ENCODE measurements at regions not wholly inside any gene's neighbourhood (a gene's known extent, or its start where the extent isn't known, plus 50 kb on each side); places are given as distances from the start of the nearest gene placed in this dataset.
A peak's percentile ranks its signal among the peaks of the same experiment; 100 is the strongest.

DNA sequence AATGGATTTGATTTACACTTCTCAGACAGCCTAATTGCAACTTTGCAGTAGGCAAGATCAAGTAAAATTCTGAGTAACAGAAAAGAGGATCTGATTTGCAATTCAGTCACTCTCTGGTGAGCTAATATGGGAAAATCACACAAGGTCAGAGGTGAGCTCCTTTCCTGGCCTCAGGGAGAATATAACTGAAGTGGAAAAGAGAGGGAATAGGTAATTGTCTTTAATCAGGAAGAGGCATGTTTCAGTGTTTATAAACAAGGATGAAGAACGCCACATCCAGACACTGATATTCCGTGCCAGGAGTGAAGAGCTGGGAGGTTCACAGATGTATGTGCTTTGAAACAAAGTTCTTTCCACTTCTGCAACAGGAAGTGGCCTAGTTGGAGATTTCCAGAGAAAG is 127.1 kb downstream of the ETAA1 start:
- H3K79me2 ChIP-seq (ENCODE audit: control insufficient read depth, insufficient read depth, low read length), result no peaks in the 10 kb centered on the region
- TF ChIP-seq, protein P1, sequence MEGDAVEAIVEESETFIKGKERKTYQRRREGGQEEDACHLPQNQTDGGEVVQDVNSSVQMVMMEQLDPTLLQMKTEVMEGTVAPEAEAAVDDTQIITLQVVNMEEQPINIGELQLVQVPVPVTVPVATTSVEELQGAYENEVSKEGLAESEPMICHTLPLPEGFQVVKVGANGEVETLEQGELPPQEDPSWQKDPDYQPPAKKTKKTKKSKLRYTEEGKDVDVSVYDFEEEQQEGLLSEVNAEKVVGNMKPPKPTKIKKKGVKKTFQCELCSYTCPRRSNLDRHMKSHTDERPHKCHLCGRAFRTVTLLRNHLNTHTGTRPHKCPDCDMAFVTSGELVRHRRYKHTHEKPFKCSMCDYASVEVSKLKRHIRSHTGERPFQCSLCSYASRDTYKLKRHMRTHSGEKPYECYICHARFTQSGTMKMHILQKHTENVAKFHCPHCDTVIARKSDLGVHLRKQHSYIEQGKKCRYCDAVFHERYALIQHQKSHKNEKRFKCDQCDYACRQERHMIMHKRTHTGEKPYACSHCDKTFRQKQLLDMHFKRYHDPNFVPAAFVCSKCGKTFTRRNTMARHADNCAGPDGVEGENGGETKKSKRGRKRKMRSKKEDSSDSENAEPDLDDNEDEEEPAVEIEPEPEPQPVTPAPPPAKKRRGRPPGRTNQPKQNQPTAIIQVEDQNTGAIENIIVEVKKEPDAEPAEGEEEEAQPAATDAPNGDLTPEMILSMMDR (optimal IDR thresholded peaks at IDR 0.05 in 1 of 3, IDR thresholded peaks at IDR 0.05 in 1 of 3, conservative IDR thresholded peaks at IDR 0.05 in 1 of 3; ENCODE audit: extremely low read depth in 1 of 3, insufficient read depth in 2 of 3, low read length in 3 of 3), result no peak
- TF ChIP-seq EZH2 (IDR thresholded peaks at IDR 0.05; ENCODE audit: low read length), result no peak
- H3K9me3 ChIP-seq (ENCODE audit: control insufficient read depth, low read depth, low read length), result no peaks in the 10 kb centered on the region
- no peak overlapping the region for H3K27ac ChIP-seq (ENCODE audit: control insufficient read depth, insufficient read depth, low read length)
- H3K4me2 ChIP-seq (ENCODE audit: control insufficient read depth, extremely low read depth, insufficient read depth, low read depth, low read length), result no peak overlapping the region
- H2AFZ ChIP-seq (ENCODE audit: control insufficient read depth, low read length), result peak overlapping the region; percentile 16
- H3K9ac ChIP-seq (ENCODE audit: control insufficient read depth, extremely low read depth, insufficient read depth, low read length), result no peak overlapping the region
- no peaks in the 10 kb centered on the region for H3K36me3 ChIP-seq (ENCODE audit: control insufficient read depth in 2 of 2, extremely low read depth in 1 of 2, insufficient read depth in 2 of 2, low read length in 2 of 2)
- no peaks in the 10 kb centered on the region for H4K20me1 ChIP-seq (ENCODE audit: control insufficient read depth, extremely low read depth, insufficient read depth, low read length)
- peaks cover 3% of the 10 kb centered on the region for H3K4me1 ChIP-seq (ENCODE audit: control insufficient read depth, extremely low read depth, insufficient read depth, low read length)
- H3K27me3 ChIP-seq (ENCODE audit: control insufficient read depth, extremely low read depth, insufficient read depth, low read length), result no peaks in the 10 kb centered on the region
- FAIRE-seq (peak; percentile 23), DNase-seq (ENCODE audit: low read depth, low spot score) (no peak)
- no peak overlapping the region for H3K4me3 ChIP-seq (ENCODE audit: control insufficient read depth in 2 of 3, extremely low read depth in 1 of 3, insufficient read depth in 2 of 3, low read depth in 1 of 3, low read length in 3 of 3)
- no peaks in the 10 kb centered on the region for H3K9me1 ChIP-seq (ENCODE audit: control insufficient read depth, extremely low read depth, insufficient read depth, low read length)
- dilution Hi-C loops (cut with MboI; ENCODE audit: extremely low pct_ligation_motif_present, low sequenced_read_pairs), result no loop called here

DNA sequence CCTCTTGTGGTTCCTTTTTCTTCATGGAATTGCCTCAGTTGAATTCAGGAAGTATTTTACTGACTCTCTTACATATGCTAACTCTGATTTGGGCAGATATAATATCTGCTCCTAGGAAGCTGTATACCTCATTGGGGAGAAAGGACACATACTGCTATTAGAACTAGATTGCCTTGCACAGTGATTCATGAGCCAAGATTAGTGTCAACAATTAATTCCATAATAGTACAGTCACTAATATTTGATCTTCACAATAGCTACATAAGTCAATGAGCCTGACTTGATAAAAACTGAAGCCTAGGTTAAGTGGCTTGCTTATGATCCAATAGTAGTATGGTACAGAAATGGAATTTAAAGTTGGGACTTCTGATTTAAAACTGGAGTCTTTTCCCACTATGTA is 127.6 kb downstream of the ETAA1 start:
- H3K4me1 ChIP-seq (ENCODE audit: control insufficient read depth, extremely low read depth, insufficient read depth, low read length), result peaks cover 3% of the 10 kb centered on the region
- dilution Hi-C loops (cut with MboI; ENCODE audit: extremely low pct_ligation_motif_present, low sequenced_read_pairs), result no loop called here
- no peak overlapping the region for H3K4me2 ChIP-seq (ENCODE audit: control insufficient read depth, extremely low read depth, insufficient read depth, low read depth, low read length)
- FAIRE-seq (no peak), DNase-seq (ENCODE audit: low read depth, low spot score) (no peak)
- no peak overlapping the region for H2AFZ ChIP-seq (ENCODE audit: control insufficient read depth, low read length)
- no peaks in the 10 kb centered on the region for H3K9me3 ChIP-seq (ENCODE audit: control insufficient read depth, low read depth, low read length)
- no peak overlapping the region for H3K27ac ChIP-seq (ENCODE audit: control insufficient read depth, insufficient read depth, low read length)
- H3K9me1 ChIP-seq (ENCODE audit: control insufficient read depth, extremely low read depth, insufficient read depth, low read length), result no peaks in the 10 kb centered on the region
- TF ChIP-seq EZH2 (IDR thresholded peaks at IDR 0.05; ENCODE audit: low read length), result no peak
- TF ChIP-seq, protein P1 (optimal IDR thresholded peaks at IDR 0.05 in 1 of 3, IDR thresholded peaks at IDR 0.05 in 1 of 3, conservative IDR thresholded peaks at IDR 0.05 in 1 of 3; ENCODE audit: extremely low read depth in 1 of 3, insufficient read depth in 2 of 3, low read length in 3 of 3), result no peak
- H3K9ac ChIP-seq (ENCODE audit: control insufficient read depth, extremely low read depth, insufficient read depth, low read length), result no peak overlapping the region
- no peak overlapping the region for H3K4me3 ChIP-seq (ENCODE audit: control insufficient read depth in 2 of 3, extremely low read depth in 1 of 3, insufficient read depth in 2 of 3, low read depth in 1 of 3, low read length in 3 of 3)
- no peaks in the 10 kb centered on the region for H3K36me3 ChIP-seq (ENCODE audit: control insufficient read depth in 2 of 2, extremely low read depth in 1 of 2, insufficient read depth in 2 of 2, low read length in 2 of 2)
- no peaks in the 10 kb centered on the region for H3K27me3 ChIP-seq (ENCODE audit: control insufficient read depth, extremely low read depth, insufficient read depth, low read length)
- H4K20me1 ChIP-seq (ENCODE audit: control insufficient read depth, extremely low read depth, insufficient read depth, low read length), result no peaks in the 10 kb centered on the region
- no peaks in the 10 kb centered on the region for H3K79me2 ChIP-seq (ENCODE audit: control insufficient read depth, insufficient read depth, low read length)
